NCI-H1048 (cell line): ENCODE measurements at regions not wholly inside any gene's neighbourhood (a gene's known extent, or its start where the extent isn't known, plus 50 kb on each side); places are given as distances from the start of the nearest gene placed in this dataset.
"Not testable (repeated sequence)": the region's sequence is repeated elsewhere in the genome, so short reads cannot be mapped to it uniquely, and the experiment has no call there.

ENCODE experiments used
- DNase-seq: peaks from one replicate; lab custom pipeline; 2025; lab: John Stamatoyannopoulos, UW

- no peak for DNase-seq
These were observed 179.9 kb upstream of the MBL2 start for GRCh38 chr10:52952391-52953055.

- no peak for DNase-seq
These were observed 179.2 kb upstream of the MBL2 start for GRCh38 chr10:52951824-52952223.

DNA sequence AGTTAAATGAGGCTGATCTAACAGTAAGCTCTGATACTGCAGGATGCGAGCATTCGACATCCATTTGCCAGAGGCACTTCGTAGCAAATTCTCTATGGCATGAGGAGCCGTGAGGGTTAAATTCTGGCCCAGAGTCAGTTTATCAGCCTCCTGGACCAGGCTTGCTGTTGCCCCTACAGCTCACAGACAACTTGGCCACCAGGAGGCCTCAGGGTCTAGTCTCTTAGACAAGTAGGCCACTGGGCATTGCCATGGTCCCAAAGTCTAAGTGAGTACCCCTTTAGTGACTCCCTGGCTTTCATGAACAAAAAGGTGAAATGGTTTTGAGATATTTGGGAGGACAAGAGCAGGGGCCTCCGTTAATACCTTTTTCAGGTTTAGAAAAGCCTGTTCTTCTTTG lies 178.0 kb upstream of the MBL2 start:
- DNase-seq, result no peak

GRCh38 chr10:52949899-52950298 lies 177.3 kb upstream of the MBL2 start:
- no peak for DNase-seq

DNA sequence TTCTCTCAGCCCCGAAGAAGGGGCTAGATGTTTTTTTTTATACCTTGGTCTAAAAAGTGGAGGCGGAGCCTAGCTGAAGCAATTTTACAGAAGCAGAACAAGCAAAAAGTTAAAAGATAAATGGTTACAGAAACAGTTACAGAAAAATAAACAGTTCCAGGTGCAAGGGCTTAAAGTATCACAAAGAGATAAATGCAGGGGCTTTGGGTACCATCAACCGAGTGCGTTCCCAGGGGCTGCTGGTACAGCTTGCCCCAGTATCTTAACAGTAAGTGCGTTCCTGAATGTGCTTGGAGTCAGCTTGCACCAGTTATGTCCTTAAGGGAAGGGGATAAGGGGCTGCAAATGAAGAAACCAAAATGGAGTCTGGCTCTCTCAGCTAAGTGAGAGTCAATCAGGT lies 173.9 kb upstream of the MBL2 start:
- DNase-seq, result no peak

DNA sequence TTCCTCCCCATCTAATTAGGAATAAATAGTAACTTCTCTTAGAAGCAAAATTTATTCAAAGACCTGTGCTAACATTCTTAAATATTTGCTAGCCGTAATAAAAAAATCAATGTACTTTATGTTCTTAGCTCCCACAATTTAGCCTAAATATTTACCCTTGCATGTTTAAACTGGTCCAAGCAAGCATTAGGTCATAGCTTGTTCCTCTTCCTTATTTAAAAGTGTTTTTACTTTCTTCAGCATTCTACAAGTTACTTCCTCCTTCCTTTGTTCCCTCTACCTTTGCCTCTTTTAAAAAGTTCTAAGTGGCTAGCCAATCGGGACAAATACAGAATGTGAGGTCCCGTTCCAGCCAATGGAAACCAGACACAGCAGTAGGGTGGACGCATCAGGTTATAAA lies 172.9 kb upstream of the MBL2 start:
- DNase-seq, result not testable (repeated sequence)

DNA sequence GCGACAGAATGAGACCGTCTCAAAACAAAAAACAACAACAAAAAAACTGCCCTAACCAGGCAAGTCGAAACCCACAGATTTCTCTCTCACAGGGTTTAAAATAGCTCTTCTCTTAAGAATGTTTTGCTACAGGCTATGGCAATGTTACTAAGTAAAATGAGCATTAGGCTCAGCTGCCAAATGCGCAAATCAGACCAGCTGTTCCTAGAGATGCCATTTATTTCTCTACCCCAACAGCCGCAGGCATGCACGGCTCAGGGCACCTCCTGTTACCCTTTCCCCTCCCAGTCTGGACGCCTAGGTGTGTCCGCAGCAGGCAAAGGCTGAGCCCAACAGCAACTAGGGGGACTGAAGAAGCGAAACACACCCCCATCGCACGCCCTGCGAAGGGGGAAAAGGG lies 168.3 kb upstream of the MBL2 start:
- no peak for DNase-seq

- DNase-seq, result no peak
These were observed 167.3 kb upstream of the MBL2 start for GRCh38 chr10:52939894-52940293.

DNA sequence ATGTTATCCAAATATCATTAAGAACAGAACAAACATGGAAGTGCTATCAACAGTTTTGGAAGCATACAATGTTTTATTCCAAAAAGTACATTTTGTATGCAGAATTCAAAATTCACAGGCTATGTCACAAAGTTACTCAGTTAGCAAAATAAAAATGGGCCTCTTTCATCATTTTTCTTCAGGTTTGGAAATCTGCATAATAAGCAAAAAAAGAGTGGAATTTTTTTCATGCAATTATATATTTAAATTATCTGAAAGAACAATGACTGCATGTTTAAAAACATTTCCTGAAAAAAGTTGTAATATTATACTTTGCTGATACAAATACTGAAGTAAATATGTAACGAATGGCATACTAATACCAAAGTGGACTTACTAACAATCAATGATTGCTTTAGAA lies 161.2 kb upstream of the MBL2 start:
- DNase-seq, result no peak

GRCh38 chr10:52927678-52928077 lies 155.1 kb upstream of the MBL2 start:
- DNase-seq, result no peak

DNA sequence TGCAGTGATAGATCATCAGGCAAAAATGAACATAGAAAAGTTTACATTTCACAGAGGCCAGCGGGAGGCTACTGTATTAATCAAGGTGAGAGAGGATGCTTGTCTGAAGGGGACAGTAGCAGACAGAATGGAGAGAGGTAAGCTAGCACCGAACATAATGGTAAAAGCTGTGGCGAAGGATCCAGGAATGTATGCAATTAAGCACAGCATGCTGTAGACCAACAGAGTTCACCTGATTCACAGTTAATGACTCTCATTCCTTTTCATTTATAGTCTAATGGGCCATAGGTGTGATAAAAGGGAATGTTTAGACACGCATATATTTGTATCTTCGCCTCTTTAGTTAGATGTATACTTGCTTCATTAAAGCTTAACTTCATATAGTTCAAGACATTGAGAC lies 150.9 kb upstream of the MBL2 start:
- no peak for DNase-seq

GRCh38 chr10:52918714-52919305 lies 146.2 kb upstream of the MBL2 start:
- no peak for DNase-seq

- DNase-seq, result no peak
These were observed 142.8 kb upstream of the MBL2 start for GRCh38 chr10:52915391-52915790.

DNA sequence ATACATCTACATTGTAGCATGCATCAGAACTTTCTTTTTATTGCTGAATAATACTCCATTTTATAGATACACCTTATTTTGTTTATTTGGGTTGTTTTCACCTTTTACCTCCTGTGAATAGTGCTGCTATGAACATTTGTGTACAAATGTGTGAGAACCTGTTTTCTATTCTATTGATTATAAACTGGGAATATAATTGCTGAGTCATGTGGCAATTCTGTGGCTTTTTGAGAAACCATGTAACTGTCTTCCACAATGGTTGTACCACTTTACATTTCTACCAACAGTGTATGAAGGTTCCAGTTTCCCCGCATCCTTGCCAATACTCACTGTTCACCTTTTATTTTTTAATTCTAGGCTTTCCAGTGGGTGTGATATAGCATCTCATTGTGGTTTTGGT lies 138.6 kb upstream of the MBL2 start:
- no peak for DNase-seq

GRCh38 chr10:52908478-52908877 lies 135.9 kb upstream of the MBL2 start:
- no peak for DNase-seq

DNA sequence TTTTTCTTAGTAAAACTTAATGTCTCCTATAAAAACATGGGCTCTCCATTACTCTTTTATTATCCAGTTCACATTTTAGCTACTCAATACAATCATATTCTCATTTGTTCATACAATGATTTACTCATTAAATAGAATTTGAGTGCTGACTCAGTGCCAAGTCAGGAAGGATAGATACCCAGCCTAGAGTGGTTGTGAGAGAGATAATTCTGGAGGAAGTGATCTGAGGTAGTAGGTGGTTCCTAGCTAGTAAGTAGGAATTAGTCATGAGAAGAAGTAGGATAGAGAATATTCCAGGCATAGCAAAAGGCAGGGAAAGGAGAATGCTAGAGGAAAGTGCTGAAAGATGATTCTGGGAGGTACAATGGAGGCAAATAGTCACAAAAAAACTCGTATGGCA lies 133.5 kb upstream of the MBL2 start:
- DNase-seq, result no peak

GRCh38 chr10:52903397-52903938 lies 130.9 kb upstream of the MBL2 start:
- DNase-seq, result no peak

DNA sequence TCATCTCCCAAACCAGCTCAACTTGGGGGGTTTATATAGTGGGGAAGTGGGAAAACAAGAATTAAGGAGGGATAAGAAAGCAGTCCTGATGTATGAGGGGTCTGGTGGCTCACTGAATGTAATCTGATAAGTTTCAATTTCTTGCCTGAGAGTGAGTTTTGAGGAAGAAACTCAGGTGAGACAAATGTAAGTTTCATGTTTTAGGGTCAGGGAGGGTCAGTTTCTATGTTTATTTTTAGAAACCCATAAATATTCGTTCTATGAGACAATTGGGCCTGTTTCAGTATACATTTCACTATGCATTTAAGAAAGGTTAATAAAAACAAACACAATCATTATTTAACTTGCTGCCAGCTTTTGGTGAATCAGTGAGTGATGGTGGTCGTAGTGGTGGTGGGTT lies 128.0 kb upstream of the MBL2 start:
- no peak for DNase-seq

DNA sequence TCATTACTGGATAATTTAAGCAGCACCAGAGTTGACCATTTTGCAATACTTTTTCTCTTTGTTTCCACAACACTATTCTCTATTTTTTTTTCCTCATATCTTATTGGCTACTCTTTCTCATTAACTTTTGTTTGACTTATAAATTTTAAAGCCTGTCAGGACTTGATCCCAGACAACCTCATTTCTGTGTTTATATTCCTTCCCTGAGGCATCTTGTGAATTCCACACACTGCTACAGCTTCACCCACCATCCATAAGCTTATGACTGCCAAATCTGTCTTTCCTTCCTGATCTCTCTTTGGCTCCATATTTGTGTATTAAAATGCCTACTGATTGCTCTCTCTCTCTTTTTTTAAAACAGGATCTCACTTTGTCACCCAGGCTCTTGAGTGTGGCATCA lies 124.6 kb upstream of the MBL2 start:
- DNase-seq, result no peak

GRCh38 chr10:52895059-52895458 lies 122.5 kb upstream of the MBL2 start:
- no peak for DNase-seq

- no peak for DNase-seq
These were observed 117.7 kb upstream of the MBL2 start for GRCh38 chr10:52890281-52890680.

- no peak for DNase-seq
These were observed 117.0 kb upstream of the MBL2 start for GRCh38 chr10:52889611-52890010.

DNA sequence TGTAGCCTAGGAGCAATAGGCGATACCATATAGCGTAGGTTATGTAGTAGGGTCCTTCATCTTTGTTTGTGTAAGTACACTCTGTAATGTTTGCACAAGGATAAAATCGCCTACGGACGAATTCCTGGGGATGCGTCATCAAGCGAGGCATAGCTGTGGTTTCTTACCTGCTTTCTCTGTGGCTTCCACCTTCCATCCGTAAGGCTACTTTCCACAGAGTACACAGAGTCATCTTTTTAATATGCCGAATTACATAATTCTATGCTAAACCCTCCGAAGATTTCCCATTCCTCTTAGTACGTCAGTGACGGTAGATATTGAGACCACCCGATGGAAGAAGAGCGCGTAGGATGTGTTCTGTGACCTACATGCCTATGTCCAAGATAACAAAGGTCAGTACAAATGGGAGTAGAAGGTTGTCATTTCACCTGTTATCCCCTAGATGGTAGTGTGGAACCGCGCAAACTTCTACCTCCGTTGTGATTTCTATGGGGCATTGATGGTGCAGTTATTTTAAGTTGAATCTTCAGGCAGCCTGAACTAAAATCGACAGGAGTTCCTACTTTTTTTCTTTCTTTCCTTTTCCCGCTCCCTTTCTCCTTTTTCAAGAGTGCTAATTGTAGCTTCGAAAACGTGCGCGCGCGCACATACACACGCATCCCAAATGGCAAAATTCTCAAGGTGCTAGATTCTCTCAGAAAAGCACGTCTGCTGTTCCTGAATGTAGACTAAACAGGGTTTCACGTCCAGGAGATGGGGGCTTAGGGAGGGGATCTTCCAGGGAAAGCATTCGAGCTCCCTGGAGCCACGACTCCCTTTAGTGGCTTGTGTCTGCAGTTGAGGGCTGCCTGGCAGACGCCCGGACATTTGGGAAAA lies 111.7 kb upstream of the MBL2 start:
- peak; percentile 27 for DNase-seq
